Amygdala (tissue), 56 donors: ENCODE measurements at regions not wholly inside any gene's neighbourhood (a gene's known extent, or its start where the extent isn't known, plus 50 kb on each side); places are given as distances from the start of the nearest gene placed in this dataset.
"Not testable (repeated sequence)": the region's sequence is repeated elsewhere in the genome, so short reads cannot be mapped to it uniquely, and the experiment has no call there.

Experiments used
- DNase-seq, 56 donors: peaks; one replicate each; lab custom pipeline; 2025; lab: John Stamatoyannopoulos, UW

GRCh38 chr7:114802632-114803031 lies 119.3 kb upstream of the MDFIC start:
- no peak for DNase-seq

GRCh38 chr7:114806590-114807162 lies 115.2 kb upstream of the MDFIC start:
- DNase-seq = no peak

GRCh38 chr7:114812570-114812969 lies 109.3 kb upstream of the MDFIC start:
- DNase-seq = no peak

- DNase-seq = no peak
Observed at GRCh38 chr7:114813624-114814023, 108.3 kb upstream of the MDFIC start.

- not testable (repeated sequence) for DNase-seq
Observed at GRCh38 chr7:114817036-114817435, 104.9 kb upstream of the MDFIC start.

- DNase-seq = no peak
Observed at GRCh38 chr7:114818501-114818900, 103.4 kb upstream of the MDFIC start.

GRCh38 chr7:114819616-114820362 lies 102.1 kb upstream of the MDFIC start:
- DNase-seq = no peak

- no peak for DNase-seq
Observed at GRCh38 chr7:114821030-114821900, 100.6 kb upstream of the MDFIC start.

- DNase-seq = no peak
Observed at GRCh38 chr7:114822131-114822530, 99.8 kb upstream of the MDFIC start.

- DNase-seq = no peak
Observed at GRCh38 chr7:114822844-114823243, 99.0 kb upstream of the MDFIC start.

GRCh38 chr7:114823290-114823689 lies 98.6 kb upstream of the MDFIC start:
- DNase-seq = no peak

GRCh38 chr7:114825423-114825951 lies 96.4 kb upstream of the MDFIC start:
- DNase-seq = no peak

- no peak for DNase-seq
Observed at GRCh38 chr7:114830952-114831351, 90.9 kb upstream of the MDFIC start.

- DNase-seq = no peak
Observed at GRCh38 chr7:114832906-114833595, 88.8 kb upstream of the MDFIC start.

- DNase-seq = no peak
Observed at GRCh38 chr7:114835303-114835702, 86.6 kb upstream of the MDFIC start.

- no peak for DNase-seq
Observed at GRCh38 chr7:114835861-114836260, 86.0 kb upstream of the MDFIC start.

GRCh38 chr7:114842551-114843065 lies 79.3 kb upstream of the MDFIC start:
- no peak for DNase-seq

GRCh38 chr7:114843102-114843501 lies 78.8 kb upstream of the MDFIC start:
- no peak for DNase-seq

- DNase-seq = no peak
Observed at GRCh38 chr7:114851406-114852061, 70.4 kb upstream of the MDFIC start.

GRCh38 chr7:114852293-114852692 lies 69.6 kb upstream of the MDFIC start:
- DNase-seq = no peak
